Adrenal gland (tissue), 9 donors: ENCODE measurements at regions not wholly inside any gene's neighbourhood (a gene's known extent, or its start where the extent isn't known, plus 50 kb on each side); places are given as distances from the start of the nearest gene placed in this dataset.

Source experiments
- DNase-seq, 7 donors: peaks; one replicate each; pipeline ENCODE4 v3.0.0-alpha.2; 2019 to 2020
- H3K27ac ChIP-seq, 5 donors: fragments of 200-600 bp; sonication (generic) in 4 of 5; 1 replicate in 3 of 5; 2 replicates in 2 of 5; pipeline versions ENCODE4 v1.5.1 to v1.8.0; 2016 to 2020; ENCODE audit warnings: mild to moderate bottlenecking in 1 of 5
- H3K27me3 ChIP-seq: fragments of 200-600 bp; 2 replicates; pipeline ENCODE4 v1.8.0; 2021
- H3K36me3 ChIP-seq, 2 donors: fragments of 200-600 bp; replicated peaks in 1 of 2; 1 replicate in 1 of 2; 2 replicates in 1 of 2; pipeline versions ENCODE4 v1.5.1 to v1.8.0; 2018 to 2022
- H3K4me1 ChIP-seq, 2 donors: fragments of 200-600 bp; replicated peaks in 1 of 2; 1 replicate in 1 of 2; 2 replicates in 1 of 2; pipeline versions ENCODE4 v1.5.1 to v1.8.0; 2018 to 2021
- H3K4me3 ChIP-seq, 4 donors: fragments of 200-600 bp; sonication (generic) in 3 of 4; one replicate each; pipeline ENCODE4 v1.5.1; 2016 to 2018
- H3K9me3 ChIP-seq, 3 donors: fragments of 200-600 bp; sonication (generic) in 1 of 3; replicated peaks in 1 of 3; 1 replicate in 2 of 3; 2 replicates in 1 of 3; pipeline versions ENCODE4 v1.5.1 to v1.8.0; 2016 to 2021
- POLR2A ChIP-seq, 2 donors: fragments of 450-650 bp; IDR thresholded peaks; one replicate each; pipeline ENCODE4 v1.6.1; 2017; ENCODE audit warnings: antibody characterized with exemption in 2 of 2, mild to moderate bottlenecking in 2 of 2, moderate library complexity in 1 of 2
- WGBS, 4 donors: extraction: QIAGEN DNeasy Blood & Tissue Kit in 2 of 4; methylation state at CpG; one replicate each; pipeline versions ENCODE4 v1.1.5 to v1.1.7; 2013 to 2017; 5-methylcytosine and 5-hydroxymethylcytosine counted together
- intact Hi-C, 2 donors: fragments of 100-400 bp; cut with DNase I; formaldehyde crosslinking; loops; one replicate each; pipeline versions ENCODE4 v1.14.1 to v1.15.0; 2022 to 2023
- TF ChIP-seq, protein P1 (sequence below), 6 experiments: fragments of 450-650 bp in 4 of 6; fragments of 200-600 bp in 2 of 6; sonication (generic) in 1 of 6; IDR thresholded peaks; 1 replicate in 5 of 6; 2 replicates in 1 of 6; pipeline versions ENCODE4 v1.5.1 to v1.8.0; 2016 to 2021; ENCODE audit warnings: antibody characterized with exemption in 6 of 6, mild to moderate bottlenecking in 2 of 6, moderate library complexity in 1 of 6
- donor health status: healthy with polysubstance abuse.
- donor health status: Bipolar disorder and iron deficiency.
- donor health status: DM: yes; HTN: yes; CAD: no.
- donor health status: DM: no; HTN: no; CAD: no.
- donor health status: DM: no; HTN: no; CAD: no.

DNA sequence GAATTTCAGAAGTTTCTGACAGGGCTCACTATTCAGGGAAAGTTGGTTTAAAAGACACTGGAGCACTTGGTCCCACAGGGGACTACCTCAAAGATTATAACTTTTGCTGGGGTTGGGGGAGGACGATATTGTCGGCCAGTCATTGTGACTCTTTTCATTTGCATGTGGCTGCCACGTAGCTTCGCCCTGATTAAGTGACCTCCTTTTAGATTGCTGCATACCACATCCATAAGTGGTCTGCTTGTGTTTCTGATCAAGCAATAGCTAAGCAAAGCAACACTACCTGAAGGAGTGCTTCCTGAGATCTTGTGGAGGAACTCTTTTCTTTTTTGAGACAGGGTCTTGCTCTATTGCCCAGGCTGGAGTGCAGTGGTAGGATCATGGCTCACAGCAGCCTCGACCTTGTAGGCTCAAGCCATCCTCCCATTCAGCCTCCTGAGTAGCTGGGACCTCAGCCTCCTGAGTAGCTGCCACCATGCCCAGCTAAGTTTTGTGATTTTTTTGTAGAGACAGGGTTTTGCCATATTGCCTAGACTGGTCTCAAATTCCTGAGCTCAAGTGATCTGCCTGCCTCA, 691.3 kb downstream of the EPM2A start:
- H3K4me3 ChIP-seq: no peak overlapping the region
- no peak overlapping the region for H3K27ac ChIP-seq
- H3K9me3 ChIP-seq: no peaks in the 10 kb centered on the region
- TF ChIP-seq, protein P1, sequence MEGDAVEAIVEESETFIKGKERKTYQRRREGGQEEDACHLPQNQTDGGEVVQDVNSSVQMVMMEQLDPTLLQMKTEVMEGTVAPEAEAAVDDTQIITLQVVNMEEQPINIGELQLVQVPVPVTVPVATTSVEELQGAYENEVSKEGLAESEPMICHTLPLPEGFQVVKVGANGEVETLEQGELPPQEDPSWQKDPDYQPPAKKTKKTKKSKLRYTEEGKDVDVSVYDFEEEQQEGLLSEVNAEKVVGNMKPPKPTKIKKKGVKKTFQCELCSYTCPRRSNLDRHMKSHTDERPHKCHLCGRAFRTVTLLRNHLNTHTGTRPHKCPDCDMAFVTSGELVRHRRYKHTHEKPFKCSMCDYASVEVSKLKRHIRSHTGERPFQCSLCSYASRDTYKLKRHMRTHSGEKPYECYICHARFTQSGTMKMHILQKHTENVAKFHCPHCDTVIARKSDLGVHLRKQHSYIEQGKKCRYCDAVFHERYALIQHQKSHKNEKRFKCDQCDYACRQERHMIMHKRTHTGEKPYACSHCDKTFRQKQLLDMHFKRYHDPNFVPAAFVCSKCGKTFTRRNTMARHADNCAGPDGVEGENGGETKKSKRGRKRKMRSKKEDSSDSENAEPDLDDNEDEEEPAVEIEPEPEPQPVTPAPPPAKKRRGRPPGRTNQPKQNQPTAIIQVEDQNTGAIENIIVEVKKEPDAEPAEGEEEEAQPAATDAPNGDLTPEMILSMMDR (IDR thresholded peaks at IDR 0.05): no peak
- TF ChIP-seq POLR2A (IDR thresholded peaks at IDR 0.05): no peak
- no peaks in the 10 kb centered on the region for H3K36me3 ChIP-seq
- WGBS, 4 donors: 91 to 98% (median 92%) methylated on average over 5 of the region's 5 CpGs
- no peaks in the 10 kb centered on the region for H3K27me3 ChIP-seq
- no peak for DNase-seq
- intact Hi-C loops: no loop called here
- H3K4me1 ChIP-seq: no peaks in the 10 kb centered on the region

- no peak overlapping the region for H3K4me3 ChIP-seq
- WGBS, 4 donors: 42 to 45% (median 43%) methylated on average over 3 of the region's 3 CpGs
- intact Hi-C loops: no loop called here
- H3K36me3 ChIP-seq: no peaks in the 10 kb centered on the region
- DNase-seq: no peak
- H3K27me3 ChIP-seq: no peaks in the 10 kb centered on the region
- no peaks in the 10 kb centered on the region for H3K4me1 ChIP-seq
- no peak overlapping the region for H3K27ac ChIP-seq
- TF ChIP-seq POLR2A (IDR thresholded peaks at IDR 0.05): no peak
- TF ChIP-seq, protein P1 (IDR thresholded peaks at IDR 0.05): no peak
- no peaks in the 10 kb centered on the region for H3K9me3 ChIP-seq
These were observed 690.6 kb downstream of the EPM2A start for GRCh38 chr6:145044641-145045246.

DNA sequence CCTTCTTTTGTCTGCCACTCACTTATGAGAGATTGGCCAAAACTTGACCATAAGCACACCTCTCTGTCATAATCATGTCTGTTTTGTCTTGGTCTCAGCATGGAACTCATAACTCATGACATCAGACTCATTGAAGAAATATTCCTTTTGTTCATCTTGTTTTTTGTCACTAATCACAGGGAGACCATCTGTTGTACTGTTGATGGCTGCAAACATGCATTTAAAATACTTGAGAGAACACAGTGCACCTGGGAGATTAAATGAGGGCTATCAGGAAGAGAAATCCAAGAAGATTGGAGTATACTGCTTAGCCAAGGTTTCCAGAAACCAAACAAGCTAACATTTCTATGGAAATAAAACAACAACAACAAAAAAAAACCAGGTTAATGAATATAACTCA, 689.7 kb downstream of the EPM2A start:
- H3K27me3 ChIP-seq: no peaks in the 10 kb centered on the region
- no peak for DNase-seq
- TF ChIP-seq, protein P1 (IDR thresholded peaks at IDR 0.05): no peak
- TF ChIP-seq POLR2A (IDR thresholded peaks at IDR 0.05): no peak
- H3K9me3 ChIP-seq: no peaks in the 10 kb centered on the region
- no peaks in the 10 kb centered on the region for H3K36me3 ChIP-seq
- H3K4me3 ChIP-seq: no peak overlapping the region
- no peak overlapping the region for H3K27ac ChIP-seq
- intact Hi-C loops: no loop called here
- no peaks in the 10 kb centered on the region for H3K4me1 ChIP-seq

GRCh38 chr6:145047891-145048290, 687.4 kb downstream of the EPM2A start:
- no peaks in the 10 kb centered on the region for H3K9me3 ChIP-seq
- WGBS, 4 donors: 50 to 73% (median 70%) methylated on average over 4 of the region's 4 CpGs
- intact Hi-C loops: no loop called here

More at GRCh38 chr6:145047891-145048290, 687.4 kb downstream of the EPM2A start:
- no peak overlapping the region for H3K4me3 ChIP-seq
- TF ChIP-seq, protein P1 (IDR thresholded peaks at IDR 0.05): no peak
- no peak for TF ChIP-seq POLR2A (IDR thresholded peaks at IDR 0.05)
- H3K27ac ChIP-seq: no peak overlapping the region
- H3K36me3 ChIP-seq: no peaks in the 10 kb centered on the region
- no peak for DNase-seq
- H3K27me3 ChIP-seq: no peaks in the 10 kb centered on the region
- H3K4me1 ChIP-seq: no peaks in the 10 kb centered on the region
